GM19468 (cell line): ENCODE measurements at regions not wholly inside any gene's neighbourhood (a gene's known extent, or its start where the extent isn't known, plus 50 kb on each side); places are given as distances from the start of the nearest gene placed in this dataset.

ENCODE experiments used
- ATAC-seq: cut with Tn5 transposase; IDR thresholded peaks from one replicate; pipeline ENCODE4 v1.9.1; 2021; ENCODE audit warnings: mild to moderate bottlenecking, moderate library complexity, moderate number of reproducible peaks; ENCODE audit not compliant: unreplicated experiment; ENCODE audit errors: extremely low read depth

DNA sequence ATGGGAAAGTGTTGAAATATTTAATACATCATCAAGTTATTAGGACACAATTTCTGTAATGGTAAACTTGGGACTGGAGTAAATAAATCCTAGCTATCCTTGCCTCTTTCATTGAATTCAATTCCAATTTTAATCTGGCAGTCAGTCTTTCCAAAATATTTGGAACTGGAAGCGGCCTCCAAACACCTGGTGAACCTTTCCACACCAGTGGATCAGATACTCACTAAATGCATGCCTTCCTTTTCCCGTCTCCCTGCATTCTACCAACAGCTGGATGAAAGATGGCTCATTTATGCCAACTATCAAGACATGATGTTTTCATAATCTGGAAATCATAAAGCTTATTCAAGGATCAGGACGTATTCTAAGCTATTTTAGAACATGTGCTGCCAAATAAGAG, 488.2 kb upstream of the SPHKAP start:
- no peak for ATAC-seq

- ATAC-seq = no peak
These were observed 483.7 kb upstream of the SPHKAP start for GRCh38 chr2:228665232-228665631.

- ATAC-seq = no peak
These were observed 477.5 kb upstream of the SPHKAP start for GRCh38 chr2:228658998-228659397.

DNA sequence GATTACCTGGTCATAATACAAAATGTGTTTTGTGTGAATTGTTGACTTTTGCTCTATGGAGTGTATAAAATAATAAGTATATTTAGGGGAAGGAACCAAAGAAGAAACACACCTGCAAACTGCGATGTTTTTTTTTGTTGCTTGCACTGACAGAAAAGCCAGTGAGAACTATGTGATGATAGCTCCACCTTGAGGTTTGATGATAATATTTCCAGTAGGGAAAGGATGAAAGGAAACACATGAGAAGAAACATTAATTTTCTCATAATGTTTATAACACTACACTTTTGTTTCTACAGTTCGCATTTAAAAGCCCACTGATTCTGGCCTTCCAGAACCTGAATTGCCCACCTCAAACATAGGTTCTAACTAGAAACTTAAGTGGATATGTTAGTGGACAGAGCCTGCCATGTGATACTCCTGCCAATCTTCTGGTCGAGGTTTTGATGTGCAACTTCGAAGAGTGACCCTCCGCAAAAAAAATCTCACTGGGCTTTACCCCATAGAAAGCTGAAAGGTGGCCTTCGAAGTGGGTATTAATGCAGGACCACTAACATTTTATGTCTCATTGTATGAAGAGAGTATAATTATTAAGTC, 476.4 kb upstream of the SPHKAP start:
- ATAC-seq = no peak

- no peak for ATAC-seq
These were observed 473.8 kb upstream of the SPHKAP start for GRCh38 chr2:228655331-228655730.

- ATAC-seq = no peak
These were observed 473.2 kb upstream of the SPHKAP start for GRCh38 chr2:228654707-228655106.

GRCh38 chr2:228653884-228654283, 472.4 kb upstream of the SPHKAP start:
- no peak for ATAC-seq

DNA sequence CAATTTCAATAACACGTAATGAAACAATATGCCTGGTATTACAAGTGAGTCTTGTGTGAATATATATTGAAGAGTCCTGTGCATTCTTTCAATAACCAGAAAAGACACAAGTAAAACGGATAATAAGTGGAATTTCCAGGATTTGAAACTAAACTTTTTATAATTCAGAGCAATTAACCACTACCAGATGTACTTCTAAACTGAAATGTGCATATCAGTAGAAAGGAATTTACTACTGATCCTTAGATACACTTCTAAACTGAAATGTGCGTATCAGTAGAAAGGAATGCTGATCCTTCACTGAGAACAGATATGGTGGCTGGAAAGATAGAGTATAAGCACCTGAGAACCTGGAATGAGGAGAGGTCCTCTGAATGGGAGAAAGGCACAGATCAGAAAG, 470.9 kb upstream of the SPHKAP start:
- ATAC-seq = no peak

DNA sequence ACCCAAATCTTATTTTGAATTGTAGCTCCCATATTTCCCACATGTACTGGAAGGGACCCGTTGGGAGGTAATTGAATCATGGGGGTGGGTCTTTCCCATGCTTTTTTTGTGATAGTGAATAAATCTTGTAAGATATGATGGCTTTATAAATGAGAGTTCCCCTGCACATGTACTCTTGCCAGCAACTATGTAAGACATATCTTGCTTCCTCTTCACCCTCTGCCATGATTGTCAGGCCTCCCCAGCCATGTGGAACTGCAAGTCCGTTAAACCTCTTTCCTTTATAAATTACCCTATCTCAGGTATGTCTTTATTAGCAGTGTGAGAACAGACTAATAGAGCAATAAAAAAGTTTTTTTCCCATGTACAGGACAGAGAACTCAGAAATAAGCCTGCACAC, 468.4 kb upstream of the SPHKAP start:
- ATAC-seq = no peak

GRCh38 chr2:228649447-228649846, 468.0 kb upstream of the SPHKAP start:
- ATAC-seq = no peak

DNA sequence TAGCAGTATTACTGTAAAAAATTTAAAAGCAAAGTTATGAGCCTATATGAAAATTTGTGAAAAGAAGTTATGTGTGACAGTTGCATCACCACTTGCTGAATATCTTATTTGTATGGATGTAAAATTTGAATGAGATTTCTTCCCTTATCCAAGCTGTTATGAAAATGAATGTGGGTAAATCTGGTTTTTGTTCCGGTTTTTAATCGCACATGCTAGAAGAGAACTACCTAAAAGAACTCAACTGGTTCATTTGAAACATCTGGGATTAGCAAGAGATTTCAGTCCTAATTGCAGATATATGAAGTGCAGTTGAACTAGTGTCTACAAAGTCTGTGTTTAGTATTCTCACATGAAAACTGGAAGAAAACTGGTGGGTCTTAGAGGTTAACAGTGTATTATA, 467.1 kb upstream of the SPHKAP start:
- ATAC-seq = no peak

DNA sequence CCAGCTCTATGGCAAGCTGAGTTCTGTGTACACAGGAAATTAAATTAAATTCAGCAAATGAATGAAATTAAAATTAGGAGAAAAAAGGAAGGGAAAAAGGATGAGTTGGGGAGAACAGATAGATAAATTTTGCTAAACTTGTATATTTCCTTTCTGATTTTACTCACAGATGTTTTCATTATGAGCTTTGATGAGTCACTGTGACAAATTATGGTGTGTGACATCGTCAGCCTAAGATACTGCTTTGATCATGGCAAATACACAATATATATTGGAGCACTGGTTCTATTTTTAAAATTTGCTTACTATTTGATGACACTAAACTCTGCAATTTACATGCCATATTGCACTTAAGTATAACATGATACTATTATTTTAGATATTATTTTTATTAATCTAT, 464.6 kb upstream of the SPHKAP start:
- ATAC-seq = no peak

DNA sequence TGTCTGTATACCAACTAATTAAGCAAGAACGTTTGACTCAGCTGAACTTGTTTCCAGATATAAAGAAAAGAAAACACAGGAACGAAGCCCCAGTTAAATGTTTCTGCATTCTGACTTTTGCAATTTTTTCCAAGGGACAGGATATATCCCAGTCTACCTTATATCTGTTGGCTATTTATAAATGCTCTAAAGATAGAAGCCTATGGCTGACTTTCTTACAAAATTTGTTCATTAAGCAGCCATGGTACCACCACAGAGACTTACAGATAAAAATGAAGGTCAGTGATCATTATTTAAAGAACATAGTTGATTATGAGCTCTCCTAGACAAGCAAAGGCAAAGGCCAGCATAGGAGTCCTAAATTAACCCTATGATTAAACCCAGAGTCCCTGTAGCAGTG, 462.7 kb upstream of the SPHKAP start:
- ATAC-seq = no peak

DNA sequence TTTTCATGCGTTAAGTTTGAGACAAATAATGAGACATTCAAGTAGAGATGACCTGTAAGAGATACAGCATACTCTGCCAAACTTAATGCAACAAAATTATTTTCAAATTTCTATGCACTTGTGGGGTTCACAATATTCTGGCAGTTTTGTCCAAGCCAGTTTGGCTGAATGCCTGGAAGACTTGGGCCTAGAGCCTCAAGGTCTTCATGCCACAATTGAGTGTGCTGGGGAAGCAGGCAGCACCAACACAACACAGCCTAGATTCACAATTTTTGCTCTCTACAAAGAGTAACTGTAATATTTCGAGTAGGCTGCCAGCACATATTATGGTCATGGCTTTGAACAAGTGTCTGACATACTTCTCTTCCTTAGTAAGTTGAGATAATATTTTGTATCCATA, 461.4 kb upstream of the SPHKAP start:
- no peak for ATAC-seq

- no peak for ATAC-seq
These were observed 449.3 kb upstream of the SPHKAP start for GRCh38 chr2:228630786-228631185.

GRCh38 chr2:228629251-228629650, 447.8 kb upstream of the SPHKAP start:
- ATAC-seq = no peak

DNA sequence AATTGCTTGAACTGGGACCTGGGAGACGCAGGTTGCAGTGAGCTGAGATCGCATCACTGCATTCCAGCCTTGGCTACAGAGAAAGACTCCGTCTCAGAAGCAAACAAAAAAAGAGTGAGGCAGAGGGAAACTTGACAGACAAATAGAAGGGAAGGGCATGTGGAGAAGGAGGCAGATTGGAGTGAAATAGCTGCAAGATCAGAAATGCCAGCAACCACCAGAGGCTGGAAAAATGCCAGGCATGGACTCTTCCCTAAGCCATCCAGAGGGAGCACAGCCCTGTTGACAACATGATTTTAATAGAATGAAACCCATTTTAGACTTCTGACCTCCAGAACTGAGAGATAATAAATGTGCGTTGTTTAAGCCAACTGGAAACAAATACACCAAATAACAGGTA, 447.2 kb upstream of the SPHKAP start:
- ATAC-seq = no peak

DNA sequence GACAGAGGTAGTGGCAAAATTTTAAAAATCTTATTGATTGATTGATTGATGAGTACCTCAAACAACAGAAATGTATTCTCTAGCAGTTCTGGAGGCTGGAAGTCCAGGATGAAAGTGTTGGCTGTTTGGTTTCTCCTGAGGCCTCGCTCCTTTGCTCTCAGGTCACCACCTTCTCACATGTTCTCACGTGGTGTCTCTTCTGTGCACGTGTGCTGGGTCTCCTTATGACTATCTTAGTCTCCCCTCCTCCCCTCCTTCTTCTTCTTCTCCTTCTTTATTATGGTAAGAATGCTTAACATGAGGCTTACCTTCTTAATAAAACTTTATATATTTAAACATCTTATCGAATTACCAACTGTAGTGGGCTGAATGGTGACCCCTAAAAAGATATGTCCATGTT, 446.0 kb upstream of the SPHKAP start:
- no peak for ATAC-seq

DNA sequence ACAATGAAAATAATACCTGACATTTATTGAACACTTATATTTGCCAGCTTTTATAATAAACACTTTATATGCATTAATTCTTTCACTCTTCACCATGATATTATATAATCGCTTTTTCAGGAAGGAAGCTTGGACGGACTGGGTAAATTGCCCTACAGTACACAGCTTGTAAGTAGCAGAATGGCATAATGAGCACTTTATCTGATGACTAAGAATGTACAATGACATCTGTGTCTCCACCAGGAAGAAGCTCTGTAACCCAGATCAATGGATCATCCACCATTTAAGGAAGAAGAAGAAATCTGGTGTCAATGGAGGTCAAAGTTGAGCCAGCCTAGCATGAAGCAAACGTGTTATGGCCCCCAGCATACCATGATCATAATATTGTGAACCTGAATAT, 444.0 kb upstream of the SPHKAP start:
- no peak for ATAC-seq

GRCh38 chr2:228624733-228625132, 443.2 kb upstream of the SPHKAP start:
- no peak for ATAC-seq

DNA sequence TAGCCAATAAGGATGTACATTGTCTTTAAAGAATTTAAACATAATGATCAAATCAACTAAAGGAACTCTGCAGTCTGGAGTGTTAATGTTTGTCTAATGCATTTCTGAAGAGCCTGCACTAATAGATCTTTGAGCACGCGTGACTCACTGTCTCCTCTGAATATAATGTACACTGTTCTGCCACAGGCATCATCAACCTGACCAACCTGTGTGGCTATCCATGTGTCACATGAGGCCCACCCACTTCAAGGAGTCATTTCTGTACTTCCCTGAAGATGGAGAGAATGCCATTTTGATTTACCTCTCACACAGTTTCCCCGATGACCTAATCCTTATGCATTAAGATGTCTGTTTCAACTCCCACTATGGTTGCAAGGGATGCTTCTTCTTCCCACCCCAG, 434.0 kb upstream of the SPHKAP start:
- ATAC-seq = no peak

- no peak for ATAC-seq
These were observed 433.3 kb upstream of the SPHKAP start for GRCh38 chr2:228614741-228615140.
